H9 (cell line): ENCODE measurements at regions not wholly inside any gene's neighbourhood (a gene's known extent, or its start where the extent isn't known, plus 50 kb on each side); places are given as distances from the start of the nearest gene placed in this dataset.

Experiments used
- DNase-seq: peaks from one replicate; pipeline ENCODE4 v3.0.0-alpha.2; 2017
- H2AFZ ChIP-seq: one replicate; pipeline ENCODE4 v1.6.1; 2013; ENCODE audit warnings: mild to moderate bottlenecking, low read length, control low read depth, moderate library complexity
- H2AK5ac ChIP-seq: 2 replicates; pipeline ENCODE4 v1.6.1; 2013; ENCODE audit warnings: low read length, control low read depth, mixed read lengths; ENCODE audit not compliant: insufficient read length
- H2BK120ac ChIP-seq: one replicate; pipeline ENCODE4 v1.6.1; 2013; ENCODE audit warnings: low read depth, mild to moderate bottlenecking, low read length, control low read depth, inconsistent platforms; ENCODE audit not compliant: poor library complexity, severe bottlenecking
- H2BK12ac ChIP-seq: 2 replicates; pipeline ENCODE4 v1.6.1; 2013; ENCODE audit warnings: low read length, control low read depth, mixed read lengths, low read depth; ENCODE audit not compliant: insufficient read length
- H2BK15ac ChIP-seq: 2 replicates; pipeline ENCODE4 v1.6.1; 2013; ENCODE audit warnings: low read depth, low read length, control low read depth
- H2BK20ac ChIP-seq: one replicate; pipeline ENCODE4 v1.6.1; 2013; ENCODE audit warnings: low read depth, mild to moderate bottlenecking, low read length, control low read depth, inconsistent platforms; ENCODE audit not compliant: poor library complexity, severe bottlenecking
- H2BK5ac ChIP-seq: 2 replicates; pipeline ENCODE4 v1.6.1; 2013; ENCODE audit warnings: low read length, control low read depth, mixed read lengths; ENCODE audit not compliant: insufficient read length
- H3K14ac ChIP-seq: 2 replicates; pipeline ENCODE4 v1.6.1; 2013; ENCODE audit warnings: low read length, control low read depth; ENCODE audit not compliant: insufficient read depth
- H3K18ac ChIP-seq: 2 replicates; pipeline ENCODE4 v1.6.1; 2013; ENCODE audit warnings: low read depth, mild to moderate bottlenecking, mixed read lengths, low read length, control low read depth; ENCODE audit not compliant: insufficient read length
- H3K23ac ChIP-seq: 2 replicates; pipeline ENCODE4 v1.6.1; 2013; ENCODE audit warnings: low read length, control low read depth, mixed read lengths, low read depth; ENCODE audit not compliant: insufficient read length
- H3K23me2 ChIP-seq: 2 replicates; pipeline ENCODE4 v1.6.1; 2013; ENCODE audit warnings: low read depth, mild to moderate bottlenecking, mixed read lengths, low read length, control low read depth; ENCODE audit not compliant: insufficient read length, poor library complexity, severe bottlenecking
- H3K27ac ChIP-seq: 2 replicates; pipeline ENCODE4 v1.5.1; 2013; ENCODE audit warnings: low read length, control low read depth, mixed read lengths, low read depth; ENCODE audit not compliant: insufficient read length
- H3K27me3 ChIP-seq: 2 replicates; pipeline ENCODE4 v1.6.1; 2013; ENCODE audit warnings: low read length, control low read depth, inconsistent platforms; ENCODE audit not compliant: insufficient read depth
- H3K4ac ChIP-seq: 2 replicates; pipeline ENCODE4 v1.6.1; 2013; ENCODE audit warnings: low read depth, mild to moderate bottlenecking, control low read depth, inconsistent platforms, low read length, moderate library complexity
- H3K4me1 ChIP-seq: 2 replicates; pipeline ENCODE4 v1.6.1; 2013; ENCODE audit warnings: low read length, control low read depth, inconsistent platforms; ENCODE audit not compliant: insufficient read depth
- H3K4me2 ChIP-seq: 2 replicates; pipeline ENCODE4 v1.6.1; 2013; ENCODE audit warnings: low read length, control low read depth, mixed read lengths; ENCODE audit not compliant: insufficient read length, insufficient read depth
- H3K56ac ChIP-seq: 2 replicates; pipeline ENCODE4 v1.6.1; 2013; ENCODE audit warnings: low read depth, mild to moderate bottlenecking, mixed read lengths, low read length, control low read depth; ENCODE audit not compliant: insufficient read length
- H3K79me1 ChIP-seq: 2 replicates; pipeline ENCODE4 v1.6.1; 2013; ENCODE audit warnings: low read depth, mild to moderate bottlenecking, moderate library complexity, low read length, control low read depth, inconsistent platforms; ENCODE audit not compliant: insufficient read depth, poor library complexity, severe bottlenecking
- H3K79me2 ChIP-seq: 2 replicates; pipeline ENCODE4 v1.6.1; 2013; ENCODE audit warnings: low read length, control low read depth, inconsistent platforms; ENCODE audit not compliant: insufficient read depth
- H3K9ac ChIP-seq: 2 replicates; pipeline ENCODE4 v1.6.1; 2013; ENCODE audit warnings: low read length, control low read depth, mixed read lengths; ENCODE audit not compliant: insufficient read length; ENCODE audit errors: extremely low read depth
- H3K9me3 ChIP-seq: one replicate; pipeline ENCODE4 v1.6.1; 2013; ENCODE audit warnings: low read depth, low read length, inconsistent platforms; ENCODE audit not compliant: control insufficient read depth
- H3T11ph ChIP-seq: one replicate; pipeline ENCODE4 v1.6.1; 2013; ENCODE audit warnings: mild to moderate bottlenecking, low read length, control low read depth, inconsistent platforms
- H4K20me1 ChIP-seq: one replicate; pipeline ENCODE4 v1.6.1; 2013; ENCODE audit not compliant: control insufficient read depth, insufficient read length, insufficient read depth
- H4K5ac ChIP-seq: 2 replicates; pipeline ENCODE4 v1.6.1; 2013; ENCODE audit warnings: low read depth, mild to moderate bottlenecking, mixed read lengths, low read length, control low read depth; ENCODE audit not compliant: insufficient read length
- H4K8ac ChIP-seq: replicated peaks from 2 replicates; pipeline ENCODE4 v1.6.1; 2013; ENCODE audit warnings: low read length, control low read depth, mixed read lengths, low read depth; ENCODE audit not compliant: insufficient read length
- H4K91ac ChIP-seq: 2 replicates; pipeline ENCODE4 v1.6.1; 2013; ENCODE audit warnings: low read depth, mild to moderate bottlenecking, moderate library complexity, mixed read lengths, low read length, control low read depth; ENCODE audit not compliant: insufficient read length
- H3K27ac Mint-ChIP-seq, 3 experiments: 2 replicates in 2 of 3; 3 replicates in 1 of 3; pipeline ENCODE4 v1.8.0; 2020 to 2021; ENCODE audit warnings: mixed read lengths in 3 of 3, mild to moderate bottlenecking in 1 of 3, moderate library complexity in 1 of 3
- H3K27me3 Mint-ChIP-seq: 2 replicates; pipeline ENCODE4 v1.8.0; 2021; ENCODE audit warnings: low read depth, mild to moderate bottlenecking, moderate library complexity, mixed read lengths
- H3K36me3 Mint-ChIP-seq, 3 experiments: 2 replicates in 2 of 3; 3 replicates in 1 of 3; pipeline ENCODE4 v1.8.0; 2020 to 2021; ENCODE audit warnings: low read depth in 3 of 3, mixed read lengths in 3 of 3; ENCODE audit not compliant: insufficient read depth in 1 of 3
- H3K4me1 Mint-ChIP-seq, 2 experiments: 2 replicates each; pipeline ENCODE4 v1.8.0; 2020; ENCODE audit warnings: mixed read lengths in 2 of 2
- H3K4me3 Mint-ChIP-seq, 2 experiments: 2 replicates in 1 of 2; 3 replicates in 1 of 2; pipeline ENCODE4 v1.8.0; 2020 to 2021; ENCODE audit warnings: mild to moderate bottlenecking in 2 of 2, mixed read lengths in 2 of 2, moderate library complexity in 1 of 2
- H3K9me3 Mint-ChIP-seq, 2 experiments: 2 replicates in 1 of 2; 3 replicates in 1 of 2; pipeline ENCODE4 v1.8.0; 2020; ENCODE audit warnings: mild to moderate bottlenecking in 2 of 2, mixed read lengths in 2 of 2, moderate library complexity in 1 of 2
- CTCF ChIP-seq: fragments of 200-600 bp; sonication (generic); conservative IDR thresholded peaks from 3 replicates; pipeline ENCODE4 v1.8.0; 2021; ENCODE audit warnings: antibody characterized with exemption, mild to moderate bottlenecking
- WGBS: extraction: QIAGEN DNeasy Blood & Tissue Kit; methylation state at CpG from one replicate; pipeline ENCODE4 v1.1.7; 2013; ENCODE audit warnings: missing lambda C conversion rate, low lambda C conversion rate, mixed read lengths; ENCODE audit not compliant: insufficient read length; ENCODE audit errors: extremely low coverage; 5-methylcytosine and 5-hydroxymethylcytosine counted together

GRCh38 chr10:117861329-117861728 is 185.4 kb downstream of the RAB11FIP2 start:
- no peak overlapping the region for H3K27ac ChIP-seq

More at GRCh38 chr10:117861329-117861728, 185.4 kb downstream of the RAB11FIP2 start:
- Histone ChIP-seq H3K4ac (no peak overlapping the region), H3K14ac (no peak overlapping the region), H2AK5ac (no peak overlapping the region), H4K20me1 (no peaks in the 10 kb centered on the region), H3K56ac (no peak overlapping the region), H3K4me1 (no peaks in the 10 kb centered on the region), H3K27me3 (no peaks in the 10 kb centered on the region), H4K5ac (no peak overlapping the region), H2AFZ (no peak overlapping the region), H4K8ac (no peak overlapping the region), H3K23ac (no peak overlapping the region), H2BK12ac (no peak overlapping the region), H3T11ph (no peak overlapping the region), H2BK5ac (no peak overlapping the region), H2BK20ac (no peak overlapping the region), H2BK15ac (no peak overlapping the region), H3K9ac (no peak overlapping the region), H2BK120ac (no peak overlapping the region), H3K4me2 (no peak overlapping the region), H3K9me3 (no peaks in the 10 kb centered on the region), H3K79me2 (no peaks in the 10 kb centered on the region), H3K23me2 (no peaks in the 10 kb centered on the region), H3K79me1 (no peaks in the 10 kb centered on the region), H4K91ac (no peak overlapping the region), H3K18ac (no peak overlapping the region)
- Mint-ChIP-seq H3K27ac (no peak overlapping the region), H3K9me3 (no peaks in the 10 kb centered on the region), H3K4me3 (no peak overlapping the region), H3K36me3 (no peaks in the 10 kb centered on the region), H3K27me3 (peaks cover 7% of the 10 kb centered on the region), H3K4me1 (no peaks in the 10 kb centered on the region)
- no CpG with 5 or more reads among the region's 4 CpGs for WGBS
- no peak for TF ChIP-seq CTCF
- no peak for DNase-seq
